HEK293T (cell line): ENCODE measurements at regions not wholly inside any gene's neighbourhood (a gene's known extent, or its start where the extent isn't known, plus 50 kb on each side); places are given as distances from the start of the nearest gene placed in this dataset.
A peak's percentile ranks its signal among the peaks of the same experiment; 100 is the strongest.

ENCODE experiments used
- CTCF ChIA-PET: fragments of 350-600 bp; formaldehyde crosslinking; extraction: SDS; loops from one replicate; lab custom pipeline; 2021; ENCODE audit warnings: antibody characterized with exemption, inconsistent platforms; lab: Yijun Ruan, JAX
- POLR2A ChIA-PET: fragments of 350-600 bp; formaldehyde crosslinking; extraction: SDS; loops from one replicate; lab custom pipeline; 2020; ENCODE audit warnings: antibody characterized with exemption, inconsistent platforms; lab: Yijun Ruan, JAX
- DNase-seq: peaks from one replicate; pipeline ENCODE4 v3.0.0; 2012; ENCODE audit warnings: mixed read lengths; ENCODE audit errors: extremely low spot score
- ARNT ChIP-seq: fragments of 450-650 bp; IDR thresholded peaks from 2 replicates; pipeline ENCODE4 v1.6.1; 2017; ENCODE audit warnings: mild to moderate bottlenecking
- BHLHE40 ChIP-seq: fragments of 450-650 bp; IDR thresholded peaks from 2 replicates; pipeline ENCODE4 v1.6.1; 2016; ENCODE audit warnings: mild to moderate bottlenecking, moderate library complexity, borderline replicate concordance
- CTBP1 ChIP-seq: fragments of 450-650 bp; IDR thresholded peaks from 2 replicates; pipeline ENCODE4 v1.6.1; 2016; ENCODE audit warnings: borderline replicate concordance
- ELF4 ChIP-seq: fragments of 450-650 bp; IDR thresholded peaks from 2 replicates; pipeline ENCODE4 v1.6.1; 2017; ENCODE audit warnings: antibody characterized with exemption
- FOXA1 ChIP-seq: fragments of 450-650 bp; IDR thresholded peaks from 2 replicates; pipeline ENCODE4 v1.6.1; 2016; ENCODE audit warnings: mild to moderate bottlenecking
- FOXK2 ChIP-seq: fragments of 450-650 bp; IDR thresholded peaks from 2 replicates; pipeline ENCODE4 v1.6.1; 2016; ENCODE audit warnings: mild to moderate bottlenecking
- FOXM1 ChIP-seq: fragments of 450-650 bp; IDR thresholded peaks from 2 replicates; pipeline ENCODE4 v1.6.1; 2017; ENCODE audit warnings: mild to moderate bottlenecking, borderline replicate concordance
- HDGF ChIP-seq: fragments of 450-650 bp; IDR thresholded peaks from 2 replicates; pipeline ENCODE4 v1.6.1; 2017; ENCODE audit warnings: antibody characterized with exemption, borderline replicate concordance
- L3MBTL2 ChIP-seq: fragments of 450-650 bp; conservative IDR thresholded peaks from 2 replicates; pipeline ENCODE4 v1.6.1; 2016; ENCODE audit warnings: mild to moderate bottlenecking
- LEF1 ChIP-seq: fragments of 450-650 bp; IDR thresholded peaks from 2 replicates; pipeline ENCODE4 v1.6.1; 2017; ENCODE audit warnings: mild to moderate bottlenecking, borderline replicate concordance
- NFRKB ChIP-seq: fragments of 450-650 bp; IDR thresholded peaks from 2 replicates; pipeline ENCODE4 v1.6.1; 2016; ENCODE audit warnings: mild to moderate bottlenecking, moderate library complexity
- PKNOX1 ChIP-seq: fragments of 450-650 bp; IDR thresholded peaks from 2 replicates; pipeline ENCODE4 v1.6.1; 2016
- SP1 ChIP-seq: fragments of 450-650 bp; IDR thresholded peaks from 2 replicates; pipeline ENCODE4 v1.6.1; 2017
- SUZ12 ChIP-seq: fragments of 450-650 bp; IDR thresholded peaks from 2 replicates; pipeline ENCODE4 v1.6.1; 2016; ENCODE audit warnings: mild to moderate bottlenecking
- TARDBP ChIP-seq: fragments of 450-650 bp; IDR thresholded peaks from 2 replicates; pipeline ENCODE4 v1.6.1; 2016
- ZNF384 ChIP-seq: fragments of 450-650 bp; IDR thresholded peaks from 2 replicates; pipeline ENCODE4 v1.6.1; 2016

DNA sequence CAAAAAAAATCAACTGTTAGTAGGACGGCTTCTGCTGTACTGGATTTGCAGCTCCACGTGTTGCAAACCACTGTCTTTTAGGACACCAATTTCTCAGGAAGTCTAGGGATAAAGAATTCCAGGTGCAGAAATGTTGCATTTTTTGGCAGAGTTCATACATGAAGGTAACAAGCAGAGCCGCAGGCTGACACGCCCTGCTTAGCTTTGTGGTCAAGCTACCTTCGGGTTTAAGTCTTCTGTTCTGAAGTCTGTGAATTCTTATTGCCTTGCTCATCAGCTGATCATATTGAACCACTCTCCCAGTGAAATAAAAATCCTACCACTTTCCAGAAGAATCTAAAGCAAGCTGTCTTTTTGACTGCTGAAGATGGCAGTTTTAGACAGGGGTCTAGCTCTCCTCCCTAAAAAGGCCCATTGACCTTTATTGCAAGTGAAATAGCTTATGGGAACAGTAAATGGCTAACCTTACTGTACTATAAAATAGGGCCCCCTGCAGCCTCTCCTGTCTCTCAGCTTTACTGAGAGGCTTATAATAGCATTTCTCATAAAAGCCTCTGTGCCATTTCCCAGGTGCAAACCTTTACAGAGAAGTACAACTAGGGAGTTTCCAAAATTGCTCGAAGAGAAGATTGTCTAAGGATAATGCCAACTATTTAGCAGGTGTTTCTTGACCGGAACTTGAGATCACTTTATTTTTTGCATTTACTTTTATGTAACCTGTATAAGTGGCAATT, 262.2 kb upstream of the IL12A start:
- TF ChIP-seq PKNOX1 (0 out of 2 replicates have a peak, but pooled peaks have one; percentile 41), ARNT (no peak)
- no peak for DNase-seq
- ChIA-PET CTCF (no interaction called here), POLR2A (no interaction called here)

DNA sequence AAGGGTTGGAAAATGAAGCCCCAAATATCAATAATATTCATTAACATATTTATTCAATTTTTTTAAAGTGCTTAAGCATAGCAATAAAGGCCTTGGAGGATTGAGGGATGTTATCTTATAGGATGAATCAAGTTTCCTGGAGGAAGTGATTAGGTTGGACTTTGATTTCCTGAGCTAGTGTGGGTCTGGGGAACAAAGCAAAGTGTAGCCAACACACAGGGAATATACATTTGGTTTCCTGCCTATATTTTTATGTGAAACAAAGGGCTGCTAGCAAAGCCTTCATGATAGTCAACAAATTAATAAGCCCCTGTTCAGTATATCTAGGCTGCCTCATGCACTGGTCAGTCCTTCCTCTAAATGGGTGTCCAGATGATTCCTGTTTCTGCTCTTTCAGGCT, 261.1 kb upstream of the IL12A start:
- DNase-seq: no peak
- TF ChIP-seq TARDBP (no peak), LEF1 (no peak), FOXK2 (no peak), PKNOX1 (no peak), FOXM1 (no peak), CTBP1 (no peak), FOXA1 (no peak), NFRKB (no peak), SP1 (no peak), ELF4 (no peak), ARNT (no peak), BHLHE40 (no peak), SUZ12 (no peak), ZNF384 (no peak), L3MBTL2 (no peak), HDGF (no peak)
- POLR2A ChIA-PET: no interaction called here
- CTCF ChIA-PET: no interaction called here

GRCh38 chr3:159731254-159731653, 257.4 kb upstream of the IL12A start:
- POLR2A ChIA-PET: no interaction called here
- TF ChIP-seq ELF4: no peak
- no peak for TF ChIP-seq BHLHE40
- no peak for TF ChIP-seq HDGF
- TF ChIP-seq SUZ12: no peak
- no peak for TF ChIP-seq L3MBTL2
- TF ChIP-seq FOXA1: no peak
- no peak for TF ChIP-seq NFRKB
- TF ChIP-seq ARNT: no peak
- no peak for TF ChIP-seq FOXM1
- no peak for TF ChIP-seq FOXK2
- TF ChIP-seq LEF1: no peak
- no peak for TF ChIP-seq CTBP1
- TF ChIP-seq ZNF384: no peak
- TF ChIP-seq SP1: no peak
- TF ChIP-seq PKNOX1: no peak
- TF ChIP-seq TARDBP: no peak
- no peak for DNase-seq
- CTCF ChIA-PET: no interaction called here

DNA sequence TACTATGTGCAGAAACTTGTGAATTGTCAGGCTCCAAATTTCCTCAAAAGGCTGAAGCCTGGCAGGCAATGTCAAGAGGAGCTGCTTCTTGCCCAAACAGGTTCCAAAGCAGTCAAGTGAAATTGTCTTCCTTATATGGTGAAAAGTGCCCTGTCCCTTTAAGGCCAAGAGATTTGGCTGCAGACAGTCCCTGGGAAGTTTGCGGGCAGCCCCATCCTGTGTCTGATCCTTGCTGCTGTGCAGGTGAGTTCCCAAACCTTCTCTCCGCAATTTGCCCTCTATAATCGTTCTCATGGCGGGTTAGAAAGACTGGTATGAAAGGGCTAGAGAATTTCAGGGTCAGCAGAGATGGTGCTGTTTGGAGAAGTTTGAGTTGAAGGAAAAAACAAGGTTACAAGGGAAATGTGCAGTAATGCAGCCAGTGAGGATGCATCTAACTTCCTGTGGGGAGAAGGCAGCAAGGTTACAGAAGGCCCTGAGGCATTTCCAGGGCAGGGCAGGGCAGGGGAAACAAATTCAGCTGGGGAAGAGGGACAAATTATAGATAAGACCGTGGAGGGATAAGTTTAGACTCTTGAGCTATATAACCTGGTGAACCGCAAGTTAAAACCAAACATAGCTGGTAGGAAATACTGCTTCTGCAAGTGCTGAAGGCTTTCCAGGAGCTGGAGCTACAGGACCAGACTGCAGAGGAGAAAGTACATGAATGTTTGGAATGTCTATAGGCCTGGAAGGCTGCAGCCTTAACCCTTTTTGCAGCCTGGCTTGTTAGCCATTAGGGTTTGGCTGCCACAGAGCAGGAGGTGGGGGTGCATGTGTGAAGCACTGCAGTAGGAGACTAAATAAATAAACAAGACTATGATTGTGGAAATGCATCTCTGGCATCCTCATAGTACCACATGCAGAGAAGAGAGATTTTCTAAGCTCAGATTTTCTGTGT, 256.2 kb upstream of the IL12A start:
- TF ChIP-seq SUZ12: no peak
- no peak for TF ChIP-seq NFRKB
- TF ChIP-seq ELF4: no peak
- TF ChIP-seq HDGF: no peak
- TF ChIP-seq BHLHE40: no peak
- no peak for TF ChIP-seq FOXA1
- TF ChIP-seq FOXK2: no peak
- TF ChIP-seq ZNF384: no peak
- no peak for TF ChIP-seq CTBP1
- TF ChIP-seq L3MBTL2: no peak
- TF ChIP-seq SP1: no peak
- TF ChIP-seq FOXM1: no peak
- TF ChIP-seq TARDBP: no peak
- TF ChIP-seq ARNT: no peak
- TF ChIP-seq LEF1: no peak
- no peak for TF ChIP-seq PKNOX1
- DNase-seq: peak; percentile 22
- ChIA-PET CTCF (interaction anchor here (0.6 kb wide), 1 partner anchor 97 kb away, joined by 3 read pairs; no protein-coding TSS in a partner anchor), POLR2A (no interaction called here)
